WTC11 (cell line): ENCODE measurements at regions not wholly inside any gene's neighbourhood (a gene's known extent, or its start where the extent isn't known, plus 50 kb on each side); places are given as distances from the start of the nearest gene placed in this dataset.

Experiments used
- CREB1 ChIP-seq: sonication (generic); formaldehyde crosslinking; IDR thresholded peaks from 2 replicates; pipeline ENCODE4 v1.8.0; 2023; ENCODE audit warnings: mild to moderate bottlenecking, missing genetic modification reagents
- HMGA2 ChIP-seq: fragments of 250-450 bp; sonication (Bioruptor Pico); IDR thresholded peaks from 2 replicates; pipeline ENCODE4 v1.4.0; 2021; ENCODE audit warnings: mild to moderate bottlenecking, moderate library complexity
- KAT7 ChIP-seq: sonication (generic); formaldehyde crosslinking; IDR thresholded peaks from 2 replicates; pipeline ENCODE4 v1.8.1; 2023; ENCODE audit warnings: missing genetic modification reagents, mild to moderate bottlenecking, borderline replicate concordance
- NR2C2 ChIP-seq: sonication (generic); formaldehyde crosslinking; IDR thresholded peaks from 2 replicates; pipeline ENCODE4 v1.8.0; 2022; ENCODE audit warnings: mild to moderate bottlenecking, missing genetic modification reagents
- ZNF263 ChIP-seq: sonication (generic); formaldehyde crosslinking; IDR thresholded peaks from 2 replicates; pipeline ENCODE4 v1.8.1; 2022; ENCODE audit warnings: low read depth, mild to moderate bottlenecking, moderate library complexity, missing genetic modification reagents
- TF ChIP-seq, protein P1 (sequence below): fragments of 200-600 bp; IDR thresholded peaks from 2 replicates; pipeline ENCODE4 v1.8.0; 2022; ENCODE audit warnings: antibody characterized with exemption
- TF ChIP-seq, protein P2 (sequence below): sonication (generic); formaldehyde crosslinking; IDR thresholded peaks from 2 replicates; pipeline ENCODE4 v1.8.1; 2023; ENCODE audit warnings: mild to moderate bottlenecking, missing genetic modification reagents, moderate library complexity
- TF ChIP-seq, protein P3 (sequence below): fragments of 250-450 bp; sonication (Bioruptor Pico); IDR thresholded peaks from 2 replicates; pipeline ENCODE4 v2.1.2; 2022; ENCODE audit warnings: mild to moderate bottlenecking, moderate library complexity
- TF ChIP-seq, protein P4 (sequence below): fragments of 250-450 bp; sonication (Bioruptor Pico); IDR thresholded peaks from 2 replicates; pipeline ENCODE4 v1.9.0; 2021; ENCODE audit warnings: mild to moderate bottlenecking

DNA sequence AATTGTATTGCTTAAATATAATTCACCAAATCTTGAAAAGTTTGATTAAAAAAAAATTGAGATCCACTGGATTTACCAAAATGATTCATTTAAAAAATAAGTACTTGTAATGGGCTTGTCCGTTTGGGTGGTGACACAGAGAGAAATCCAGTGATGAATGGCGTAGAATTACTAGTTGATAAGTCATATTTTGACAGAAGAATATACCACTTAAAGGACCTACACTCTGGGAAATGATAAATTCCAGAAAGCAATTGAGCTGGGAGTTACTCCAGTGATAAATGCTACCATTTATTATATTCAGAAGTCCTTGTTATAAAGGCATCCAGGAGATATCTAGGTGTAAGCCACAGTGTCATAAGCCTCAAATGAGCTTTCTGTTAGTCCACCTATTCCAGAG, 141.8 kb upstream of the CFAP20DC start:
- TF ChIP-seq, protein P1, sequence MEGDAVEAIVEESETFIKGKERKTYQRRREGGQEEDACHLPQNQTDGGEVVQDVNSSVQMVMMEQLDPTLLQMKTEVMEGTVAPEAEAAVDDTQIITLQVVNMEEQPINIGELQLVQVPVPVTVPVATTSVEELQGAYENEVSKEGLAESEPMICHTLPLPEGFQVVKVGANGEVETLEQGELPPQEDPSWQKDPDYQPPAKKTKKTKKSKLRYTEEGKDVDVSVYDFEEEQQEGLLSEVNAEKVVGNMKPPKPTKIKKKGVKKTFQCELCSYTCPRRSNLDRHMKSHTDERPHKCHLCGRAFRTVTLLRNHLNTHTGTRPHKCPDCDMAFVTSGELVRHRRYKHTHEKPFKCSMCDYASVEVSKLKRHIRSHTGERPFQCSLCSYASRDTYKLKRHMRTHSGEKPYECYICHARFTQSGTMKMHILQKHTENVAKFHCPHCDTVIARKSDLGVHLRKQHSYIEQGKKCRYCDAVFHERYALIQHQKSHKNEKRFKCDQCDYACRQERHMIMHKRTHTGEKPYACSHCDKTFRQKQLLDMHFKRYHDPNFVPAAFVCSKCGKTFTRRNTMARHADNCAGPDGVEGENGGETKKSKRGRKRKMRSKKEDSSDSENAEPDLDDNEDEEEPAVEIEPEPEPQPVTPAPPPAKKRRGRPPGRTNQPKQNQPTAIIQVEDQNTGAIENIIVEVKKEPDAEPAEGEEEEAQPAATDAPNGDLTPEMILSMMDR = no peak
- TF ChIP-seq NR2C2 (no peak), HMGA2 (no peak), ZNF263 (no peak), KAT7 (CRISPR knock-in tag) (no peak), CREB1 (no peak)
- TF ChIP-seq, protein P2, sequence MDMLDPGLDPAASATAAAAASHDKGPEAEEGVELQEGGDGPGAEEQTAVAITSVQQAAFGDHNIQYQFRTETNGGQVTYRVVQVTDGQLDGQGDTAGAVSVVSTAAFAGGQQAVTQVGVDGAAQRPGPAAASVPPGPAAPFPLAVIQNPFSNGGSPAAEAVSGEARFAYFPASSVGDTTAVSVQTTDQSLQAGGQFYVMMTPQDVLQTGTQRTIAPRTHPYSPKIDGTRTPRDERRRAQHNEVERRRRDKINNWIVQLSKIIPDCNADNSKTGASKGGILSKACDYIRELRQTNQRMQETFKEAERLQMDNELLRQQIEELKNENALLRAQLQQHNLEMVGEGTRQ = no peak
- TF ChIP-seq, protein P3, sequence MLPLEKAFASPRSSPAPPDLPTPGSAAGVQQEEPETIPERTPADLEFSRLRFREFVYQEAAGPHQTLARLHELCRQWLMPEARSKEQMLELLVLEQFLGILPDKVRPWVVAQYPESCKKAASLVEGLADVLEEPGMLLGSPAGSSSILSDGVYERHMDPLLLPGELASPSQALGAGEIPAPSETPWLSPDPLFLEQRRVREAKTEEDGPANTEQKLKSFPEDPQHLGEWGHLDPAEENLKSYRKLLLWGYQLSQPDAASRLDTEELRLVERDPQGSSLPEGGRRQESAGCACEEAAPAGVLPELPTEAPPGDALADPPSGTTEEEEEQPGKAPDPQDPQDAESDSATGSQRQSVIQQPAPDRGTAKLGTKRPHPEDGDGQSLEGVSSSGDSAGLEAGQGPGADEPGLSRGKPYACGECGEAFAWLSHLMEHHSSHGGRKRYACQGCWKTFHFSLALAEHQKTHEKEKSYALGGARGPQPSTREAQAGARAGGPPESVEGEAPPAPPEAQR (CRISPR knock-in tag) = no peak
- TF ChIP-seq, protein P4, sequence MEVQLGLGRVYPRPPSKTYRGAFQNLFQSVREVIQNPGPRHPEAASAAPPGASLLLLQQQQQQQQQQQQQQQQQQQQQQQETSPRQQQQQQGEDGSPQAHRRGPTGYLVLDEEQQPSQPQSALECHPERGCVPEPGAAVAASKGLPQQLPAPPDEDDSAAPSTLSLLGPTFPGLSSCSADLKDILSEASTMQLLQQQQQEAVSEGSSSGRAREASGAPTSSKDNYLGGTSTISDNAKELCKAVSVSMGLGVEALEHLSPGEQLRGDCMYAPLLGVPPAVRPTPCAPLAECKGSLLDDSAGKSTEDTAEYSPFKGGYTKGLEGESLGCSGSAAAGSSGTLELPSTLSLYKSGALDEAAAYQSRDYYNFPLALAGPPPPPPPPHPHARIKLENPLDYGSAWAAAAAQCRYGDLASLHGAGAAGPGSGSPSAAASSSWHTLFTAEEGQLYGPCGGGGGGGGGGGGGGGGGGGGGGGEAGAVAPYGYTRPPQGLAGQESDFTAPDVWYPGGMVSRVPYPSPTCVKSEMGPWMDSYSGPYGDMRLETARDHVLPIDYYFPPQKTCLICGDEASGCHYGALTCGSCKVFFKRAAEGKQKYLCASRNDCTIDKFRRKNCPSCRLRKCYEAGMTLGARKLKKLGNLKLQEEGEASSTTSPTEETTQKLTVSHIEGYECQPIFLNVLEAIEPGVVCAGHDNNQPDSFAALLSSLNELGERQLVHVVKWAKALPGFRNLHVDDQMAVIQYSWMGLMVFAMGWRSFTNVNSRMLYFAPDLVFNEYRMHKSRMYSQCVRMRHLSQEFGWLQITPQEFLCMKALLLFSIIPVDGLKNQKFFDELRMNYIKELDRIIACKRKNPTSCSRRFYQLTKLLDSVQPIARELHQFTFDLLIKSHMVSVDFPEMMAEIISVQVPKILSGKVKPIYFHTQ (CRISPR knock-in tag) = no peak
